ENCODE measurements at regions not wholly inside any gene's neighbourhood (a gene's known extent, or its start where the extent isn't known, plus 50 kb on each side); places are given as distances from the start of the nearest gene placed in this dataset.

DNA sequence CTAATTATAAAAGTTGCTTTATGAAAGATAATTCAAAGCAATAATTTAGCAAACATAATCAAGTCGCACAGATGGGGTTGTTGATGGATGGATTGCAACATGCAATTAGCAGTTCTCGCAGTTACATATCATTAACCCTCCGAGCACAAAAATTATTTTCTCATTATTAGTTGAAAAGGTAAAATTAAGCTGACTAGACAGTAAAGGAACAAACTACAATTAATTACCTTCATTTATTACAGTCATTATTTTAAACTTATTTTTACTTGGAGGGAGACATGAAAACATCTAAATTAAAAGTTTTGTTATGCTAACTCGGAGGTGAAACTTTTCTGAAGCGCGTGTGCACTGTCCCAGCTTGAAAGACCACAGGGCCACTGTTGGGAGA is 146.9 kb downstream of the PHETA1 start:
- no peak overlapping the region for H3K27ac ChIP-seq (ENCODE audit: low read depth, low read length)
- H2BK12ac ChIP-seq (ENCODE audit: low read length), result no peak overlapping the region
- H3K4me2 ChIP-seq (ENCODE audit: low read length), result no peak overlapping the region
- no peak overlapping the region for H3K4me3 ChIP-seq (ENCODE audit: low read depth, low read length)
- no peak overlapping the region for H2AFZ ChIP-seq (ENCODE audit: insufficient read depth, low read length, poor library complexity)
- H3K36me3 ChIP-seq (ENCODE audit: control insufficient read depth in 1 of 2, insufficient read depth in 2 of 2, low read length in 2 of 2), result no peaks in the 10 kb centered on the region
- DNase-seq, result no peak
- no peak overlapping the region for H3K9ac ChIP-seq (ENCODE audit: low read length)
- H4K12ac ChIP-seq (ENCODE audit: low read depth, low read length), result no peak overlapping the region
- H2BK120ac ChIP-seq (ENCODE audit: insufficient read depth, low read length, poor library complexity), result no peak overlapping the region
- no peaks in the 10 kb centered on the region for H3K79me1 ChIP-seq (ENCODE audit: low read length)
- no peak overlapping the region for H4K8ac ChIP-seq (ENCODE audit: low read depth, low read length)
- no peak overlapping the region for H3K23ac ChIP-seq (ENCODE audit: low read length)
- H2BK5ac ChIP-seq (ENCODE audit: low read depth, low read length, poor library complexity), result no peak overlapping the region
- H3K27me3 ChIP-seq (ENCODE audit: insufficient read depth, low read length), result no peaks in the 10 kb centered on the region
- H4K91ac ChIP-seq (ENCODE audit: low read depth, low read length), result no peak overlapping the region
- H3K79me2 ChIP-seq (ENCODE audit: control insufficient read depth, insufficient read depth, low read length, poor library complexity), result no peaks in the 10 kb centered on the region
- peaks cover 6% of the 10 kb centered on the region for H3K9me3 ChIP-seq (ENCODE audit: insufficient read depth, low read depth, low read length)
- no CpG with 5 or more reads among the region's 6 CpGs for WGBS (ENCODE audit: extremely low coverage, insufficient coverage, insufficient read length)
- no peak overlapping the region for H3K18ac ChIP-seq (ENCODE audit: low read length)
- no peak overlapping the region for H3K4ac ChIP-seq (ENCODE audit: low read depth, low read length)
- no peak overlapping the region for H3K14ac ChIP-seq (ENCODE audit: low read length)
- no peaks in the 10 kb centered on the region for H3K4me1 ChIP-seq (ENCODE audit: control insufficient read depth in 1 of 2, insufficient read depth in 2 of 2, low read length in 2 of 2)
- no peak overlapping the region for H2AK5ac ChIP-seq (ENCODE audit: low read length)

GRCh38 chr12:111221062-111222026 is 147.6 kb downstream of the PHETA1 start:
- Histone ChIP-seq H3K18ac (ENCODE audit: low read length) (no peak overlapping the region), H2BK5ac (ENCODE audit: low read depth, low read length, poor library complexity) (no peak overlapping the region), H3K4me1 (ENCODE audit: control insufficient read depth in 1 of 2, insufficient read depth in 2 of 2, low read length in 2 of 2) (no peaks in the 10 kb centered on the region), H3K79me1 (ENCODE audit: low read length) (no peaks in the 10 kb centered on the region), H2AK5ac (ENCODE audit: low read length) (no peak overlapping the region), H3K36me3 (ENCODE audit: control insufficient read depth in 1 of 2, insufficient read depth in 2 of 2, low read length in 2 of 2) (no peaks in the 10 kb centered on the region), H2BK120ac (ENCODE audit: insufficient read depth, low read length, poor library complexity) (no peak overlapping the region), H2AFZ (ENCODE audit: insufficient read depth, low read length, poor library complexity) (no peak overlapping the region), H2BK12ac (ENCODE audit: low read length) (no peak overlapping the region), H3K27ac (ENCODE audit: low read depth, low read length) (no peak overlapping the region), H4K91ac (ENCODE audit: low read depth, low read length) (no peak overlapping the region), H3K4ac (ENCODE audit: low read depth, low read length) (no peak overlapping the region), H3K9me3 (ENCODE audit: insufficient read depth, low read depth, low read length) (peaks cover 6% of the 10 kb centered on the region), H3K9ac (ENCODE audit: low read length) (no peak overlapping the region), H4K8ac (ENCODE audit: low read depth, low read length) (no peak overlapping the region), H4K12ac (ENCODE audit: low read depth, low read length) (no peak overlapping the region), H3K79me2 (ENCODE audit: control insufficient read depth, insufficient read depth, low read length, poor library complexity) (no peaks in the 10 kb centered on the region), H3K4me2 (ENCODE audit: low read length) (no peak overlapping the region), H3K27me3 (ENCODE audit: insufficient read depth, low read length) (no peaks in the 10 kb centered on the region), H3K23ac (ENCODE audit: low read length) (no peak overlapping the region), H3K4me3 (ENCODE audit: low read depth, low read length) (no peak overlapping the region), H3K14ac (ENCODE audit: low read length) (no peak overlapping the region)
- DNase-seq, result no peak
- no CpG with 5 or more reads among the region's 14 CpGs for WGBS (ENCODE audit: extremely low coverage, insufficient coverage, insufficient read length)

DNA sequence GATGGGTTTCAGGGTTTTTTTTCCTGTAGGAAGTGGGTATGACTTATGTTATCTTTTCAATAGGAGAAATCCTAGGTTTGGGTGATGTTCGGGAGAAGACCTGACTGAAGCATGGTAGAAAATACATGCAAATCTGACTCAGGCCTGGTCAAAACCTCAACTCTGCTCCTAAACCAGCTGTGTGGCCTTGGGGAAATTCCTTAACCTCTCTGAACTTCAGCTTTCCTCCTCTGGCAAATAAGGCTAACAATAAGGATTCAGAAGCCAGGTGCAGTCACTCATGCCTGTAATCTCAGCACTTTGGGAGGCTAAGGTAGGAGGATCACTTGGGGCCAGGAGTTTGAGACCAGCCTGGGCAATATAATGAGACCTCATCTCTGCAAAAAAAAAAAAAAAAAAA is 148.5 kb downstream of the PHETA1 start:
- no peak overlapping the region for H3K27ac ChIP-seq (ENCODE audit: low read depth, low read length)
- H3K4me2 ChIP-seq (ENCODE audit: low read length), result no peak overlapping the region
- no peak overlapping the region for H2AFZ ChIP-seq (ENCODE audit: insufficient read depth, low read length, poor library complexity)
- no peak overlapping the region for H2BK120ac ChIP-seq (ENCODE audit: insufficient read depth, low read length, poor library complexity)
- no peak overlapping the region for H3K9ac ChIP-seq (ENCODE audit: low read length)
- WGBS (ENCODE audit: extremely low coverage, insufficient coverage, insufficient read length), result no CpG with 5 or more reads among the region's 1 CpG
- H4K12ac ChIP-seq (ENCODE audit: low read depth, low read length), result no peak overlapping the region
- H3K18ac ChIP-seq (ENCODE audit: low read length), result no peak overlapping the region
- H4K91ac ChIP-seq (ENCODE audit: low read depth, low read length), result no peak overlapping the region
- H3K4ac ChIP-seq (ENCODE audit: low read depth, low read length), result no peak overlapping the region
- H3K14ac ChIP-seq (ENCODE audit: low read length), result no peak overlapping the region
- H2BK12ac ChIP-seq (ENCODE audit: low read length), result no peak overlapping the region
- no peaks in the 10 kb centered on the region for H3K79me2 ChIP-seq (ENCODE audit: control insufficient read depth, insufficient read depth, low read length, poor library complexity)
- H2AK5ac ChIP-seq (ENCODE audit: low read length), result no peak overlapping the region
- no peak overlapping the region for H4K8ac ChIP-seq (ENCODE audit: low read depth, low read length)
- no peak overlapping the region for H2BK5ac ChIP-seq (ENCODE audit: low read depth, low read length, poor library complexity)
- no peaks in the 10 kb centered on the region for H3K79me1 ChIP-seq (ENCODE audit: low read length)
- no peaks in the 10 kb centered on the region for H3K4me1 ChIP-seq (ENCODE audit: control insufficient read depth in 1 of 2, insufficient read depth in 2 of 2, low read length in 2 of 2)
- DNase-seq, result no peak
- H3K9me3 ChIP-seq (ENCODE audit: insufficient read depth, low read depth, low read length), result peaks cover 6% of the 10 kb centered on the region
- no peak overlapping the region for H3K23ac ChIP-seq (ENCODE audit: low read length)
- no peak overlapping the region for H3K4me3 ChIP-seq (ENCODE audit: low read depth, low read length)
- H3K36me3 ChIP-seq (ENCODE audit: control insufficient read depth in 1 of 2, insufficient read depth in 2 of 2, low read length in 2 of 2), result no peaks in the 10 kb centered on the region
- no peaks in the 10 kb centered on the region for H3K27me3 ChIP-seq (ENCODE audit: insufficient read depth, low read length)

- Histone ChIP-seq H3K4me3 (ENCODE audit: low read depth, low read length) (no peak overlapping the region), H2BK12ac (ENCODE audit: low read length) (no peak overlapping the region), H3K23ac (ENCODE audit: low read length) (no peak overlapping the region), H2AFZ (ENCODE audit: insufficient read depth, low read length, poor library complexity) (no peak overlapping the region), H3K9ac (ENCODE audit: low read length) (no peak overlapping the region), H3K27me3 (ENCODE audit: insufficient read depth, low read length) (no peaks in the 10 kb centered on the region), H4K91ac (ENCODE audit: low read depth, low read length) (no peak overlapping the region), H2AK5ac (ENCODE audit: low read length) (no peak overlapping the region), H3K14ac (ENCODE audit: low read length) (no peak overlapping the region), H3K36me3 (ENCODE audit: control insufficient read depth in 1 of 2, insufficient read depth in 2 of 2, low read length in 2 of 2) (no peaks in the 10 kb centered on the region), H3K4me2 (ENCODE audit: low read length) (no peak overlapping the region), H3K18ac (ENCODE audit: low read length) (no peak overlapping the region), H3K79me1 (ENCODE audit: low read length) (no peaks in the 10 kb centered on the region), H3K79me2 (ENCODE audit: control insufficient read depth, insufficient read depth, low read length, poor library complexity) (no peaks in the 10 kb centered on the region), H3K27ac (ENCODE audit: low read depth, low read length) (no peak overlapping the region), H4K8ac (ENCODE audit: low read depth, low read length) (no peak overlapping the region), H4K12ac (ENCODE audit: low read depth, low read length) (no peak overlapping the region), H3K4me1 (ENCODE audit: control insufficient read depth in 1 of 2, insufficient read depth in 2 of 2, low read length in 2 of 2) (no peaks in the 10 kb centered on the region), H3K4ac (ENCODE audit: low read depth, low read length) (no peak overlapping the region), H2BK120ac (ENCODE audit: insufficient read depth, low read length, poor library complexity) (no peak overlapping the region), H3K9me3 (ENCODE audit: insufficient read depth, low read depth, low read length) (peaks cover 6% of the 10 kb centered on the region), H2BK5ac (ENCODE audit: low read depth, low read length, poor library complexity) (no peak overlapping the region)
- WGBS (ENCODE audit: extremely low coverage, insufficient coverage, insufficient read length), result no CpG with 5 or more reads among the region's 2 CpGs
- no peak for DNase-seq
Measured at GRCh38 chr12:111219440-111219839, 149.5 kb downstream of the PHETA1 start.
